Psoas muscle (tissue), 7 donors: ENCODE measurements at regions not wholly inside any gene's neighbourhood (a gene's known extent, or its start where the extent isn't known, plus 50 kb on each side); places are given as distances from the start of the nearest gene placed in this dataset.

ENCODE experiments used
- ATAC-seq, 4 donors: fragments of 200-7000 bp; cut with Tn5 transposase; one replicate each; pipeline ENCODE4 v1.9.1; 2020; ENCODE audit warnings: moderate library complexity in 3 of 4, mild to moderate bottlenecking in 2 of 4
- DNase-seq, 2 donors: peaks; one replicate each; pipeline ENCODE4 v3.0.0-alpha.2; 2020
- H3K27ac ChIP-seq: fragments of 200-600 bp; one replicate; pipeline ENCODE4 v1.8.0; 2022
- H3K27me3 ChIP-seq, 3 donors: fragments of 200-600 bp in 1 of 3; one replicate each; pipeline versions ENCODE4 v1.6.1 to v1.8.0; 2013 to 2022; ENCODE audit warnings: low read length in 2 of 3, mild to moderate bottlenecking in 2 of 3, moderate library complexity in 1 of 3; ENCODE audit not compliant: insufficient read depth in 3 of 3
- H3K36me3 ChIP-seq, 2 donors: fragments of 200-600 bp in 1 of 2; one replicate each; pipeline versions ENCODE4 v1.6.1 to v1.8.0; 2013 to 2022; ENCODE audit warnings: low read depth in 1 of 2, mild to moderate bottlenecking in 1 of 2, moderate library complexity in 1 of 2; ENCODE audit not compliant: insufficient read depth in 1 of 2
- H3K4me1 ChIP-seq: fragments of 200-600 bp; one replicate; pipeline ENCODE4 v1.8.0; 2022
- H3K4me3 ChIP-seq: fragments of 200-600 bp; one replicate; pipeline ENCODE4 v1.8.0; 2022; ENCODE audit warnings: mild to moderate bottlenecking
- H3K9me3 ChIP-seq: fragments of 200-600 bp; one replicate; pipeline ENCODE4 v1.8.0; 2022
- WGBS, 3 donors: extraction: QIAGEN DNeasy Blood & Tissue Kit; methylation state at CpG; one replicate each; pipeline versions ENCODE4 v1.1.6 to v1.1.7; 2013; 5-methylcytosine and 5-hydroxymethylcytosine counted together
- intact Hi-C, 2 donors: fragments of 100-400 bp; cut with DNase I; formaldehyde crosslinking; loops; one replicate each; pipeline versions ENCODE4 v1.11.0 to v1.14.2; 2022
- TF ChIP-seq, protein P1 (sequence below): fragments of 200-600 bp; IDR thresholded peaks from one replicate; pipeline ENCODE4 v1.8.0; 2022; ENCODE audit warnings: antibody characterized with exemption
- donor health status: healthy with polysubstance abuse.
- donor health status: DM: no; HTN: no; CAD: no; lungs with moderate emphysema.
- donor health status: Bipolar disorder and iron deficiency.
- donor health status: healthy.
- donor health status: DM: yes; HTN: yes; CAD: no.
- donor health status: DM: no; HTN: no; CAD: no.
- donor health status: DM: yes; HTN: yes; CAD: no.

DNA sequence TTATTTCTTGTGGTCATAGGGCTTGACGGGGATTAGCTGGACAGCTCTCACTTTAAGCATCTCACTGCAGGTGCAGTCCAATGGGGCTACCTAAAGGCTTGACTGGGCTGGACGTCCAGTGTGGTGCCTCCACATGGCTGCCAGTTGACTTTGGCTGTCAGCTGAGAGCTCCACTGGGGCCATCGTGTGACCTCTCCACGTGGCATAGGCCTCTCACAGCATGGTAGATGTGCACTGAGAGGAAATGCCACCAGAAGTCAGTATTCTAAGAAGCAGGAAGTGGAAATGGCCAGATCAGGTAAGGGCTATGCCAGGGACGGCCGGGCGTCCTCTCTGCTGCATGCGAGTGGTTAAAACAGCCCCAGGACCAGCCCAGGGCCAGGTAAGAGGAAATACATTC is 105.2 kb upstream of the TWIST2 start:
- intact Hi-C loops = no loop called here
- peaks cover 0 to 45% (median 10%) of the 10 kb centered on the region in 3 donors for H3K27me3 ChIP-seq
- TF ChIP-seq, protein P1, sequence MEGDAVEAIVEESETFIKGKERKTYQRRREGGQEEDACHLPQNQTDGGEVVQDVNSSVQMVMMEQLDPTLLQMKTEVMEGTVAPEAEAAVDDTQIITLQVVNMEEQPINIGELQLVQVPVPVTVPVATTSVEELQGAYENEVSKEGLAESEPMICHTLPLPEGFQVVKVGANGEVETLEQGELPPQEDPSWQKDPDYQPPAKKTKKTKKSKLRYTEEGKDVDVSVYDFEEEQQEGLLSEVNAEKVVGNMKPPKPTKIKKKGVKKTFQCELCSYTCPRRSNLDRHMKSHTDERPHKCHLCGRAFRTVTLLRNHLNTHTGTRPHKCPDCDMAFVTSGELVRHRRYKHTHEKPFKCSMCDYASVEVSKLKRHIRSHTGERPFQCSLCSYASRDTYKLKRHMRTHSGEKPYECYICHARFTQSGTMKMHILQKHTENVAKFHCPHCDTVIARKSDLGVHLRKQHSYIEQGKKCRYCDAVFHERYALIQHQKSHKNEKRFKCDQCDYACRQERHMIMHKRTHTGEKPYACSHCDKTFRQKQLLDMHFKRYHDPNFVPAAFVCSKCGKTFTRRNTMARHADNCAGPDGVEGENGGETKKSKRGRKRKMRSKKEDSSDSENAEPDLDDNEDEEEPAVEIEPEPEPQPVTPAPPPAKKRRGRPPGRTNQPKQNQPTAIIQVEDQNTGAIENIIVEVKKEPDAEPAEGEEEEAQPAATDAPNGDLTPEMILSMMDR = no peak

DNA sequence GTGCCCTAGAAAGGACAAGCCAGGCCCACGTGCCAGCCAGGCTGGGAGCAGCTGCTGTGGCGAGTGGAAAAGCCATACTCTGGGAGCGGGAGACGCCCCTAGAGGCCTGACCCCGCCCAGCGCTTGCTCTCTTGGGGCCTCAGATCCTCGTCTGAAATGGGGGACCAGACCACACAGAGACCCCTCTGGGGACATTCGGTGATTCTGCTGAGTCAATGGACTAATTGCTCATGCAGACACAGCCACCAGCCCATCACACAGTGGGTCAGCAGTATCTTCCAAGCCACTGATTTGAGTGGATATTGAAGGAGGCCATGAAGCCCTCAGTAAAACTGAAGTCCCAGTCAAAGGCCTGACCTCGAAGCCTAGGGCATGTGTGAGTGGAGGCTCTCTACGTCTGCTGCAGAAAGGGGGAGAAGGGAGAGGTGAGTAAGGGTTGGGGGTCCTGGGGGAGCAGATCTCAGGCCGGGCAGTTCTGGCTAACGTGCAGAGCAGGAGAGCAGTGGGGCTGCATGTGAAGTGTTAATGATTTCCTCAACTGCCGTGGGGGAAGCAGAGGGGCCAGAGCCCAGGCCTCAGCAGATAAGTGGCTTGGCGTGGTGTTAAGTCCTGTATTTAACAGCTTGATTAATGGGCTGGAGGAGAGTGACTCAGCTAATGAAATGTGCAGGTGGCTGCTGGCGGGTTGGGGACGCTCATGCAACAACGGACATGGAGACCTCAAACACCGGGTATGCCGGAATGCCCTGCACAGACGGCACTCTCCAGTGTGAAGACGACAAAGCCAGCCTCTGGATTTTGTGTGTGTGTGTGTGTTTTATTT is 104.4 kb upstream of the TWIST2 start:
- 39 to 48% (median 42%) methylated on average over 21 of the region's 21 CpGs for WGBS, 3 donors

More for the DNA sequence above, 105.2 kb upstream of the TWIST2 start:
- ATAC-seq (no peak), DNase-seq (no peak)
- Histone ChIP-seq H3K27ac (no peak overlapping the region), H3K4me1 (no peaks in the 10 kb centered on the region), H3K9me3 (no peaks in the 10 kb centered on the region), H3K36me3 (no peaks in the 10 kb centered on the region), H3K4me3 (no peak overlapping the region)
- WGBS, 3 donors = 79 to 84% (median 83%) methylated on average over 8 of the region's 8 CpGs

DNA sequence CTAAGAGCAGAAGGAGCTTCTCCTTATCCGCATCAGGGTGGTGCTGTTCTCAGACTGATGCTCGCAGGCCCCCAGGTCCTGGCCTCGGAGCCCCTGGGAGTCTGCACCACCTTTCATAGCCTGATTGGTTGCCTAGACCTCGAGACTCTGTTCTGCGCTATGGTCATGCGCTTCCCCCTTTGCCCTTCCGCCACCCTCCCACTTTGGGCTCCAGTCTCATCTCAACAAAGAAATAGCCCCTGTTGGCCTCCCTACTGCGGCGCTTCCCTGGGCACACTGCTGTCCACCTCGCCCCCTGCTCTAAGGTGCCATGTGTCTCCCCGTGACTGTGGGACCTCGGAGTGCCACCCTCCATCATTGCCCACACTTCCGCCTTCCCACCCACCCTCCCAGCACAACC is 102.9 kb upstream of the TWIST2 start:
- intact Hi-C loops = no loop called here
- H3K4me1 ChIP-seq = no peaks in the 10 kb centered on the region
- H3K27me3 ChIP-seq = peaks cover 0 to 50% (median 8%) of the 10 kb centered on the region in 3 donors
- no peaks in the 10 kb centered on the region for H3K36me3 ChIP-seq
- TF ChIP-seq, protein P1 = no peak
- H3K9me3 ChIP-seq = no peaks in the 10 kb centered on the region
- H3K4me3 ChIP-seq = no peak overlapping the region
- ATAC-seq (no peak), DNase-seq (no peak)
- 88 to 92% (median 89%) methylated on average over 13 of the region's 13 CpGs for WGBS, 3 donors
- no peak overlapping the region for H3K27ac ChIP-seq

More for the DNA sequence above, 104.4 kb upstream of the TWIST2 start:
- H3K4me1 ChIP-seq = no peaks in the 10 kb centered on the region
- intact Hi-C loops = no loop called here
- TF ChIP-seq, protein P1 = no peak
- H3K4me3 ChIP-seq = no peak overlapping the region
- H3K9me3 ChIP-seq = no peaks in the 10 kb centered on the region
- H3K36me3 ChIP-seq = no peaks in the 10 kb centered on the region
- DNase-seq (no peak), ATAC-seq (no peak)
- no peak overlapping the region for H3K27ac ChIP-seq
- H3K27me3 ChIP-seq = peaks cover 0 to 45% (median 10%) of the 10 kb centered on the region in 3 donors

DNA sequence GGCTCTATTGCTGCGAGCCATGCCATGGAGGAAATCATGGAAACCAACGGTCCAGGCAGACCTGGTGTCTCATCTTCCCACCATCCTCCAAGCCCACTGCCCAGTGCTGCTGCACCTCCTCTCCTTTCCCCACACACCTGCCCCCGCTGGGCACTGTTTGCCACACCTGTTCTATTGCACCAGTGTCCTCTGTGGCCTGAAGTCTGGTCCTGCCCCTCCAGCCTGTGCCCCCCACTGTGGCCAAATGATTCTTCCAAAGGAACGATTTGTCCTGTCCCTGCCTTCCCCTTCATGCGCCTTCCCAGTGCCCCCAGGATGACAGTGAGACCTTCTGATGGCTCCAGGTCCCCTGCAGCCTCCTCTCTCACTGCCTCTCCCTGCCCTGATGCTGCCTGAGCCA is 101.9 kb upstream of the TWIST2 start:
- Histone ChIP-seq H3K27me3 (peaks cover 0 to 42% (median 6%) of the 10 kb centered on the region in 3 donors), H3K27ac (no peak overlapping the region), H3K4me1 (no peaks in the 10 kb centered on the region), H3K36me3 (no peaks in the 10 kb centered on the region), H3K4me3 (no peak overlapping the region), H3K9me3 (peaks cover 8% of the 10 kb centered on the region)
- TF ChIP-seq, protein P1 = no peak
- ATAC-seq (no peak), DNase-seq (no peak)
- intact Hi-C loops = no loop called here
- 69 to 70% (median 69%) methylated on average over 5 of the region's 5 CpGs for WGBS, 3 donors
